K562 (cell line): ENCODE measurements at regions not wholly inside any gene's neighbourhood (a gene's known extent, or its start where the extent isn't known, plus 50 kb on each side); places are given as distances from the start of the nearest gene placed in this dataset.

Experiments used
- ATAC-seq: fragments of 200-7000 bp; cut with Tn5 transposase; 3 replicates; pipeline ENCODE4 v1.9.1; 2020; ENCODE audit warnings: moderate library complexity
- BruUV-seq: library from RNA; stranded (reverse); fragments of 400-500 nt; replicated peaks from 2 replicates; lab custom pipeline; 2021; lab: Mats Ljungman, UMichigan
- CTCF ChIA-PET: fragments of 300-600 bp; formaldehyde crosslinking; extraction: SDS; loops from one replicate; lab custom pipeline; 2021; ENCODE audit warnings: low intra/inter-chr PET ratio; lab: Yijun Ruan, JAX
- POLR2A ChIA-PET: fragments of 300-600, 350-650 bp; sonication (Branson Sonifier 250); formaldehyde crosslinking; extraction: SDS; loops from one replicate; lab custom pipeline; 2021; ENCODE audit warnings: antibody characterized with exemption, inconsistent platforms; lab: Yijun Ruan, JAX
- DNase-seq, 4 experiments: peaks; one replicate each; pipeline versions ENCODE4 v3.0.0 to v3.0.0-alpha.2; 2011 to 2018; ENCODE audit warnings: low spot score in 3 of 4, mixed read lengths in 3 of 4; ENCODE audit errors: extremely low read depth in 1 of 4
- FAIRE-seq: peaks from 2 replicates; lab custom pipeline; 2011; peaks lifted over from hg19 to GRCh38; lab: Jason Lieb, UNC
- H2AFZ ChIP-seq: 2 replicates; pipeline ENCODE4 v1.6.0; 2011; ENCODE audit warnings: low read depth, low read length, control low read depth, inconsistent platforms
- H3K27ac ChIP-seq: fragments of 200-600 bp; 3 replicates; pipeline ENCODE4 v1.8.0; 2011; ENCODE audit warnings: low read depth, mild to moderate bottlenecking, control low read depth, inconsistent platforms, low read length, moderate library complexity, mixed read lengths; ENCODE audit errors: extremely low read depth
- H3K27me3 ChIP-seq, 2 experiments: fragments of 300-600 bp in 1 of 2; 2 replicates in 1 of 2; 3 replicates in 1 of 2; pipeline versions ENCODE4 v1.6.0 to v1.8.0; 2011; ENCODE audit warnings: inconsistent platforms in 2 of 2, low read length in 2 of 2, mild to moderate bottlenecking in 1 of 2, mixed read lengths in 1 of 2, moderate library complexity in 1 of 2; ENCODE audit not compliant: control insufficient read depth in 2 of 2, insufficient read depth in 2 of 2
- H3K36me3 ChIP-seq: fragments of 300-600 bp; 3 replicates; pipeline ENCODE4 v1.8.0; 2011; ENCODE audit warnings: mild to moderate bottlenecking, low read length, inconsistent platforms; ENCODE audit not compliant: control insufficient read depth, insufficient read depth
- H3K4me1 ChIP-seq, 2 experiments: fragments of 200-600 bp in 1 of 2; replicated peaks in 1 of 2; 2 replicates in 1 of 2; 3 replicates in 1 of 2; pipeline versions ENCODE4 v1.5.1 to v1.8.0; 2011; ENCODE audit warnings: inconsistent platforms in 2 of 2, low read length in 2 of 2, mild to moderate bottlenecking in 1 of 2, mixed read lengths in 1 of 2, moderate library complexity in 1 of 2; ENCODE audit not compliant: control insufficient read depth in 2 of 2, insufficient read depth in 2 of 2
- H3K4me2 ChIP-seq: 2 replicates; pipeline ENCODE4 v1.6.1; 2011; ENCODE audit warnings: low read length, control low read depth, inconsistent platforms, mixed read lengths; ENCODE audit not compliant: insufficient read depth
- H3K4me3 ChIP-seq: fragments of 200-600 bp; sonication (generic), shearing (Covaris generic); 2 replicates; pipeline ENCODE4 v1.5.1; 2016; ENCODE audit warnings: control low read depth, inconsistent platforms
- H3K79me2 ChIP-seq: fragments of 200-600 bp; 3 replicates; pipeline ENCODE4 v1.8.0; 2011; ENCODE audit warnings: low read length, inconsistent platforms; ENCODE audit not compliant: control insufficient read depth, insufficient read depth
- H3K9ac ChIP-seq, 2 experiments: 2 replicates each; pipeline versions ENCODE4 v1.6.0 to v1.6.1; 2011; ENCODE audit warnings: low read depth in 2 of 2, low read length in 2 of 2, control low read depth in 1 of 2, inconsistent platforms in 1 of 2, mild to moderate bottlenecking in 1 of 2, mixed read lengths in 1 of 2; ENCODE audit not compliant: insufficient read depth in 1 of 2
- H3K9me1 ChIP-seq: one replicate; pipeline ENCODE4 v1.6.0; 2011; ENCODE audit warnings: inconsistent platforms, mild to moderate bottlenecking, low read length, moderate library complexity; ENCODE audit not compliant: control insufficient read depth, insufficient read depth
- H3K9me3 ChIP-seq: replicated peaks from 2 replicates; pipeline ENCODE4 v1.5.1; 2011; ENCODE audit warnings: low read depth, low read length, inconsistent platforms; ENCODE audit not compliant: control insufficient read depth, insufficient read depth
- H4K20me1 ChIP-seq: replicated peaks from 2 replicates; pipeline ENCODE4 v1.6.1; 2011; ENCODE audit warnings: low read length, inconsistent platforms, mixed read lengths; ENCODE audit not compliant: control insufficient read depth, insufficient read depth
- E2F6 ChIP-seq, 2 experiments: IDR thresholded peaks; 2 replicates each; pipeline ENCODE4 v1.6.1; 2011; ENCODE audit warnings: borderline replicate concordance in 1 of 2, control low read depth in 1 of 2, low read depth in 1 of 2, low read length in 1 of 2, mild to moderate bottlenecking in 1 of 2, mixed read lengths in 1 of 2, moderate library complexity in 1 of 2; ENCODE audit not compliant: insufficient read depth in 1 of 2, insufficient read length in 1 of 2, poor library complexity in 1 of 2, severe bottlenecking in 1 of 2; ENCODE audit errors: extremely low read depth in 1 of 2
- MGA ChIP-seq: fragments of 450-650 bp; IDR thresholded peaks from 2 replicates; pipeline ENCODE4 v1.6.1; 2016; ENCODE audit warnings: mild to moderate bottlenecking, moderate library complexity
- NR0B1 ChIP-seq: fragments of 450-650 bp; IDR thresholded peaks from one replicate; pipeline ENCODE4 v1.6.1; 2018; ENCODE audit warnings: mild to moderate bottlenecking, moderate library complexity; ENCODE audit not compliant: partially characterized antibody
- PHB ChIP-seq: fragments of 250-450 bp; sonication (Bioruptor Pico); IDR thresholded peaks from 2 replicates; pipeline ENCODE4 v1.5.0; 2021
- ZNF316 ChIP-seq: fragments of 450-650 bp; IDR thresholded peaks from 2 replicates; pipeline ENCODE4 v1.6.1; 2016
- WGBS: fragments of 100-300 bp; shearing (Covaris generic); methylation state at CpG from one replicate; pipeline ENCODE4 v1.1.6; 2016; ENCODE audit warnings: low coverage, mixed read lengths; ENCODE audit not compliant: insufficient coverage; ENCODE audit errors: missing lambda C conversion rate; 5-methylcytosine and 5-hydroxymethylcytosine counted together
- in situ Hi-C: fragments of 300-500 bp; cut with MboI; formaldehyde crosslinking; loops from 4 replicates; pipeline ENCODE4 v1.15.0; 2018; ENCODE audit warnings: inconsistent platforms, mixed read lengths
- intact Hi-C: fragments of 100-400 bp; cut with micrococcal nuclease; formaldehyde crosslinking; loops from 2 replicates; pipeline ENCODE4 v1.14.2; 2022

- Histone ChIP-seq H4K20me1 (no peaks in the 10 kb centered on the region), H3K79me2 (no peaks in the 10 kb centered on the region), H3K4me2 (no peak overlapping the region), H3K4me1 (peaks cover 5 to 14% of the 10 kb centered on the region in 2 experiments; a peak in 2 of 5 replicates), H3K4me3 (no peak overlapping the region)
- WGBS: 32% methylated on average over 3 of the region's 3 CpGs
- DNase-seq: peak in 1 of 4 experiments; percentile 11
- intact Hi-C loops (no loop called here), in situ Hi-C loops (loop anchor here (5.0 kb wide), 1 partner anchor 168 kb away; no protein-coding TSS in a partner anchor)
- POLR2A ChIA-PET: no interaction called here
- peak; percentile 49 for ATAC-seq
- no TSS peak for BruUV-seq
- TF ChIP-seq MGA: peak; percentile 25; the same call in 1 of the 2 replicates
- no peak for TF ChIP-seq PHB
- TF ChIP-seq E2F6 (IDR thresholded peaks at IDR 0.05; ENCODE audit: borderline replicate concordance in 1 of 2, extremely low read depth in 1 of 2, insufficient read depth in 1 of 2, insufficient read length in 1 of 2, low read depth in 1 of 2, low read length in 1 of 2, poor library complexity in 1 of 2, severe bottlenecking in 1 of 2): peak in 1 of 2 experiments; percentile 15
- TF ChIP-seq NR0B1: no peak
- no peak for TF ChIP-seq ZNF316
- TF ChIP-seq, all 486 proteins: peak for 2
- Histone ChIP-seq H3K27ac (no peak overlapping the region), H3K9me3 (no peaks in the 10 kb centered on the region), H3K9me1 (no peaks in the 10 kb centered on the region), H3K9ac (peak overlapping the region in 1 of 2 experiments; percentile 57; a peak in 1 of 4 replicates), H3K27me3 (peaks cover 0 to 10% of the 10 kb centered on the region in 2 experiments; a peak in 2 of 5 replicates), H3K36me3 (no peaks in the 10 kb centered on the region), H2AFZ (no peak overlapping the region; the same call in 1 of the 2 replicates)
- FAIRE-seq: no peak
- CTCF ChIA-PET: no interaction called here
Observed at GRCh38 chr1:157199421-157199755, 61.2 kb upstream of the ETV3 start.
